ENCODE measurements at regions not wholly inside any gene's neighbourhood (a gene's known extent, or its start where the extent isn't known, plus 50 kb on each side); places are given as distances from the start of the nearest gene placed in this dataset.

DNA sequence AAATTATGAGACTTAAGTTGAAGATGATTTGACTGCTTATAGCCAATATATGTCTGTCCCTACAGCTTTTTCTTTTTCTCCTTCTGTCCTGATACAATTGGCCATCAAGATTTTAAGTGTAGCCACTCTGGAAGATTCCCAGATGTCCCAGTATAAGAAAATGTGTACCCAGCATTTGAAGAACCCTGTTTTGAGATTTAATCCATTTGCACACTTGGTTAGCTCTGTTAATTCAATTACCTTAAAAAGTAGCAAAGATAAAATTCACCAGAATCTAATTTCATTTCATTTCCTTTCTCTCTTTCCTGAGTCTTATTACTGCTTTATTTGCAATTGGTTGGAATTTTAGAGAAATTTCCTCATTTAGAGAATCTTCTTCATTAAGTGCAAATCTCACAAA is 81.4 kb downstream of the DDIT4L start:
- no peak overlapping the region for H2AFZ ChIP-seq (ENCODE audit: low read depth, low read length)
- no peak overlapping the region for H3K4me3 ChIP-seq
- H3K9ac ChIP-seq (ENCODE audit: insufficient read depth in 1 of 2, low read depth in 2 of 2, low read length in 2 of 2): no peak overlapping the region
- FAIRE-seq (no peak), ATAC-seq (no peak), DNase-seq (ENCODE audit: extremely low read depth in 1 of 4, low spot score in 3 of 4) (no peak)
- no peaks in the 10 kb centered on the region for H4K20me1 ChIP-seq (replicated peaks; ENCODE audit: control insufficient read depth, insufficient read depth, low read length)
- intact Hi-C loops (cut with micrococcal nuclease): no loop called here
- no peaks in the 10 kb centered on the region for H3K27me3 ChIP-seq (ENCODE audit: control insufficient read depth in 2 of 2, insufficient read depth in 2 of 2, low read length in 2 of 2)
- no peak overlapping the region for H3K4me2 ChIP-seq (ENCODE audit: insufficient read depth, low read length)
- no peaks in the 10 kb centered on the region for H3K4me1 ChIP-seq (replicated peaks in 1 of 2; ENCODE audit: control insufficient read depth in 2 of 2, insufficient read depth in 2 of 2, low read length in 2 of 2)
- no peaks in the 10 kb centered on the region for H3K9me1 ChIP-seq (ENCODE audit: control insufficient read depth, insufficient read depth, low read length)
- ChIA-PET CTCF (ENCODE audit: low intra/inter-chr PET ratio) (no interaction called here), POLR2A (no interaction called here)
- in situ Hi-C loops (cut with MboI): no loop called here
- TF ChIP-seq ZNF561 (CRISPR knock-in tag; conservative IDR thresholded peaks at IDR 0.05) (no peak), TCF7L2 (IDR thresholded peaks at IDR 0.05; ENCODE audit: low read depth, low read length) (no peak), RHOXF2B (CRISPR knock-in tag; conservative IDR thresholded peaks at IDR 0.05) (no peak), NR2C2 (CRISPR knock-in tag; IDR thresholded peaks at IDR 0.05) (no peak), NR2C2 (tag; IDR thresholded peaks at IDR 0.05) (no peak), FOXJ3 (CRISPR knock-in tag; IDR thresholded peaks at IDR 0.05) (no peak), KHSRP (IDR thresholded peaks at IDR 0.05) (no peak), POLR2AphosphoS2 (IDR thresholded peaks at IDR 0.05; ENCODE audit: low read length) (no peak), ARNT (IDR thresholded peaks at IDR 0.05) (no peak), HDGF (IDR thresholded peaks at IDR 0.05) (no peak), PML (IDR thresholded peaks at IDR 0.05; ENCODE audit: low read length) (no peak)
- TF ChIP-seq, protein P1, sequence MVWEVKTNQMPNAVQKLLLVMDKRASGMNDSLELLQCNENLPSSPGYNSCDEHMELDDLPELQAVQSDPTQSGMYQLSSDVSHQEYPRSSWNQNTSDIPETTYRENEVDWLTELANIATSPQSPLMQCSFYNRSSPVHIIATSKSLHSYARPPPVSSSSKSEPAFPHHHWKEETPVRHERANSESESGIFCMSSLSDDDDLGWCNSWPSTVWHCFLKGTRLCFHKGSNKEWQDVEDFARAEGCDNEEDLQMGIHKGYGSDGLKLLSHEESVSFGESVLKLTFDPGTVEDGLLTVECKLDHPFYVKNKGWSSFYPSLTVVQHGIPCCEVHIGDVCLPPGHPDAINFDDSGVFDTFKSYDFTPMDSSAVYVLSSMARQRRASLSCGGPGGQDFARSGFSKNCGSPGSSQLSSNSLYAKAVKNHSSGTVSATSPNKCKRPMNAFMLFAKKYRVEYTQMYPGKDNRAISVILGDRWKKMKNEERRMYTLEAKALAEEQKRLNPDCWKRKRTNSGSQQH (CRISPR knock-in tag; IDR thresholded peaks at IDR 0.05): no peak
- TF ChIP-seq, protein P2, sequence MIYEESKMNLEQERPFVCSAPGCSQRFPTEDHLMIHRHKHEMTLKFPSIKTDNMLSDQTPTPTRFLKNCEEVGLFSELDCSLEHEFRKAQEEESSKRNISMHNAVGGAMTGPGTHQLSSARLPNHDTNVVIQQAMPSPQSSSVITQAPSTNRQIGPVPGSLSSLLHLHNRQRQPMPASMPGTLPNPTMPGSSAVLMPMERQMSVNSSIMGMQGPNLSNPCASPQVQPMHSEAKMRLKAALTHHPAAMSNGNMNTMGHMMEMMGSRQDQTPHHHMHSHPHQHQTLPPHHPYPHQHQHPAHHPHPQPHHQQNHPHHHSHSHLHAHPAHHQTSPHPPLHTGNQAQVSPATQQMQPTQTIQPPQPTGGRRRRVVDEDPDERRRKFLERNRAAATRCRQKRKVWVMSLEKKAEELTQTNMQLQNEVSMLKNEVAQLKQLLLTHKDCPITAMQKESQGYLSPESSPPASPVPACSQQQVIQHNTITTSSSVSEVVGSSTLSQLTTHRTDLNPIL (CRISPR knock-in tag; IDR thresholded peaks at IDR 0.05): no peak
- TF ChIP-seq, protein P3, sequence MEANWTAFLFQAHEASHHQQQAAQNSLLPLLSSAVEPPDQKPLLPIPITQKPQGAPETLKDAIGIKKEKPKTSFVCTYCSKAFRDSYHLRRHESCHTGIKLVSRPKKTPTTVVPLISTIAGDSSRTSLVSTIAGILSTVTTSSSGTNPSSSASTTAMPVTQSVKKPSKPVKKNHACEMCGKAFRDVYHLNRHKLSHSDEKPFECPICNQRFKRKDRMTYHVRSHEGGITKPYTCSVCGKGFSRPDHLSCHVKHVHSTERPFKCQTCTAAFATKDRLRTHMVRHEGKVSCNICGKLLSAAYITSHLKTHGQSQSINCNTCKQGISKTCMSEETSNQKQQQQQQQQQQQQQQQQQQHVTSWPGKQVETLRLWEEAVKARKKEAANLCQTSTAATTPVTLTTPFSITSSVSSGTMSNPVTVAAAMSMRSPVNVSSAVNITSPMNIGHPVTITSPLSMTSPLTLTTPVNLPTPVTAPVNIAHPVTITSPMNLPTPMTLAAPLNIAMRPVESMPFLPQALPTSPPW (CRISPR knock-in tag; IDR thresholded peaks at IDR 0.05): no peak
- TF ChIP-seq, protein P4, sequence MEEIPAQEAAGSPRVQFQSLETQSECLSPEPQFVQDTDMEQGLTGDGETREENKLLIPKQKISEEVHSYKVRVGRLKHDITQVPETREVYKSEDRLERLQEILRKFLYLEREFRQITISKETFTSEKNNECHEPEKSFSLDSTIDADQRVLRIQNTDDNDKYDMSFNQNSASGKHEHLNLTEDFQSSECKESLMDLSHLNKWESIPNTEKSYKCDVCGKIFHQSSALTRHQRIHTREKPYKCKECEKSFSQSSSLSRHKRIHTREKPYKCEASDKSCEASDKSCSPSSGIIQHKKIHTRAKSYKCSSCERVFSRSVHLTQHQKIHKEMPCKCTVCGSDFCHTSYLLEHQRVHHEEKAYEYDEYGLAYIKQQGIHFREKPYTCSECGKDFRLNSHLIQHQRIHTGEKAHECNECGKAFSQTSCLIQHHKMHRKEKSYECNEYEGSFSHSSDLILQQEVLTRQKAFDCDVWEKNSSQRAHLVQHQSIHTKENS (CRISPR knock-in tag; IDR thresholded peaks at IDR 0.05): no peak
- no peak overlapping the region for H3K27ac ChIP-seq (ENCODE audit: extremely low read depth, low read depth, low read length)
- no peaks in the 10 kb centered on the region for H3K79me2 ChIP-seq (ENCODE audit: control insufficient read depth, insufficient read depth, low read length)
- H3K9me3 ChIP-seq (replicated peaks; ENCODE audit: control insufficient read depth, insufficient read depth, low read depth, low read length): no peaks in the 10 kb centered on the region
- H3K36me3 ChIP-seq (ENCODE audit: control insufficient read depth, insufficient read depth, low read length): no peaks in the 10 kb centered on the region
- BruUV-seq (replicated peaks): no TSS peak

All from K562 (cell line).